ENCODE measurements at regions not wholly inside any gene's neighbourhood (a gene's known extent, or its start where the extent isn't known, plus 50 kb on each side); places are given as distances from the start of the nearest gene placed in this dataset.

DNA sequence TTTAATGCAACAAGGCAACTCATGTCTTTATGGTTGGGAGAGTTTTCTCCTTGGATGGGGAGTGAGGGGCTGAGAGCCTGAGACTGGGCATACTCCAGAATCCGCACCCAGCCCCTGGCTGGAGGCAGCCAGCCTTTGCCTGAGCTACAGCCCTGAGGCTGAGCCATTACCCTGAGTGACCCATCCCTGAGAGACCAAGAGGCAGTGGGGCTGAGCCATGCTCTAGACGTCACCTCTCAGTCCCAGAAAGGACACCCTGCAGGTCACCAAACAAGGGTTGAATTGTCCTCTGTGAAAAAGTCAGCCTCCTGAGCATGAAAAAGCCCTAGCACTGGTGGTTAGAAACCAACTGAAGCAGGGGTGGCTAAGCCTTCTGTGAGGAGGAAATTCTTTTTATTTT lies 151.2 kb upstream of the GATB start:
- TF ChIP-seq REST (IDR thresholded peaks at IDR 0.05; ENCODE audit: insufficient read depth in 1 of 2, low read depth in 2 of 2, low read length in 2 of 2) (no peak), POLR2AphosphoS5 (IDR thresholded peaks at IDR 0.05; ENCODE audit: low read depth, low read length) (no peak), TAF1 (IDR thresholded peaks at IDR 0.05; ENCODE audit: borderline replicate concordance, insufficient read depth, low read length) (no peak)

All from PFSK-1 (cell line).